IPS DF 4.7 (cell line): ENCODE measurements at regions not wholly inside any gene's neighbourhood (a gene's known extent, or its start where the extent isn't known, plus 50 kb on each side); places are given as distances from the start of the nearest gene placed in this dataset.

Experiments used
- DNase-seq: peaks from one replicate; pipeline ENCODE4 v3.0.0-alpha.2; 2013; ENCODE audit warnings: low spot score; ENCODE audit errors: extremely low read depth

DNA sequence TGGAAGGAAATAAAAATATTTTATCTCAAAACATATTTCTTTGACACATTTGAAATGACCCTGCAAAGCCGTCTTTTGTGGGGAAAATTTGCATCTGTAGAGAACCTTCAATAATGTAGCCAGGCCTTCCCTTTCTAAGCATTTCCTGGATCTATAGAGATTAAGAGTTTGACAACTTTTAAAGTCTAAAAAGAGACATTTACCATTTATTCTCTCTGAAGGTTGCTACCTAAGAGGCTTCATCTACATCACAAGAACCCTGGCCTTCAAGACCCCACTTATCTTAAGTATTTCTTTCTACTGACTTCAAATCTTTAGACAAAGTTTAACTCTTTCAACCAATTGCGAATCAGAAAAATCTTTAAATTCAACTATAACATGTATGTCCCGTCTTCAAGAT lies 1639.8 kb downstream of the RPA4 start:
- DNase-seq: no peak

DNA sequence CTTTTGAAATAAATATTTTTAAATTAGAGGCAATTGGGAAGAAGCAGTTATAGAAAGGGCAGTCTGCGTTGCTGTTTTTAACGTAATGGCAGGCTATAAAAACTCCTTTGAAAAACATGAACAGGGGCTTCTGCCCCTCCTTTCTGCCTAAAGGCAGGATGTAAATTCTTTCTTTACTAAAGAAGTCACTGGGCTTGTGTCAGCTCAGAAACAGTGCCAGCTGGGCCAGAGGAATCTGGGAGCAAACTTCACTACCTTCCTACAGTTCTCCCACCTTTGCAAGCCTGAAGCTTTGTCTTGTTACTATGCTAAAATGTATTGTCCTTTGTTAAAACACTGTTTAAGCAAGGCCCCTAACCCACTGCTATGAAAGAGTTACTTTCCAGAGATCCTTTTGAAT lies 1664.8 kb downstream of the RPA4 start:
- no peak for DNase-seq

DNA sequence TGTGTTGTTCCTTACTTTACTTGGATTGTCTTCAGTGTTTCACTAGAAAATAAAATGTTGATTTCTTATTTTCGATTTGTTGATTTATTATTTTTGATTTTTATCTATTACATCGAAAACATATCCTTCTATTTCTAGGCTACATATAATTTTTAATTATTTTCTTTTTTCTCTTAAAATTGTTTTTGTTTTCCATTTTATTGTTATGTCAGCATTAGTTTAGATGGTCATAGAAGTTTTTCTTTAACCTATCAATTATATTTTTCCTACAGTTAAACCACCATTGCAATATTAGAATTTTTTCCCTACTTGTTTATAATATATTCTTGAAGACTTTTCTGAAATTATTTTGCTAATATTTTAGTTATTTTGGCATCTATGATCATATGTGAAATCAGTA lies 1685.1 kb downstream of the RPA4 start:
- DNase-seq: no peak

DNA sequence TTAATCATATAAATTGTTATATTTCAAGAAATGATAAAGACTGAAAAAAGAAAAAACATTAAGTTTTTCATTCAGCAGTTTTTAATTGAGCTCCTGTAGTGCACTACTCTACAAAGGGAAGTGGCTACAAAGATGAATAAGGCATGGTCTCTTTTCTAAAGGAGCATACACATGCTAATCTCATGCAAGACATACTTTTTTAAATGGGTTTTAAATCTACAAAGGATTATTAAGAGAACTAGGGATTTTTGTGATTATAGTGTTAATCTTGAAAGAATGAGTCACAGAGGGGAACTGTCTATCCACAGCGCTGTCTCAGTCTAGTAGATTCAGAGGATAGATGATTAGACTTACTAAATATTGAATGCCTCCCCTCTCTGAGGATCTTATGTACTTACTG lies 1722.2 kb downstream of the RPA4 start:
- DNase-seq: no peak

DNA sequence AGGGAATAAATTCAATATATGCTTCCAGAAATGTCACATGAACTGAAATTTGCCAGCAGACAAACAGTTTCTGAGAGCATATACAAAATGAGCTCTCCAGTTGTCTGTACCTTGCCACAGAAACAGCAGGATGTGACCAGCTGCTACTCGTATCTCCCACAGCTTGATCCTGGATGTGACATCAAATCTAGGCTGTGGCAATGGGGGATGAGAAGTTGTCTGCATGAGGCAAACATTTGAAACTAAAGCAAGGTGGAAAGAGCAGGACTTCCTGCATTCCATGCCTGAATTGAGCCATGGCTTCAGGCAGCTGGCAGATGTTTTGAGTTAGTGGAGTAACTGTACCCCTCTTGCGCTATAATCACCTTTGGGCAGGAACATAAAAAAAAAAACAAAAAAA lies 1724.0 kb downstream of the RPA4 start:
- DNase-seq: no peak

DNA sequence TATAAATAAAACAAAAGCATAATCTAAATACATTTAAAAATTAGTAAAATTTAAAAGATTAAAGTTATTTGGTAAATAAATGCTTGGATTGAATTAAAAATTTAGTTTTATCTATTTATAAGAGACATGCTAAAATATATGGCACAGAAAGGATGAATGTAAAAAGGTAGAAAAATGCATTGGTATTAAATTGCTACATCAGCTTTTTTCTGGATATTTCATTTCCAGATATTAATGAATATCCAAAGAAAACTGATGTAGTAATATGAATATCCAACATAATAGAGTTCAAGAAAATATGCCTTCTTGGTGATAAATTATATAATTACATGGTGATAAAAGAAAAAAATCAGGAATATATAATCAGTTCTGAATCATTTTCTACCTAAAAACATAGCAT lies 1743.9 kb downstream of the RPA4 start:
- DNase-seq: no peak

DNA sequence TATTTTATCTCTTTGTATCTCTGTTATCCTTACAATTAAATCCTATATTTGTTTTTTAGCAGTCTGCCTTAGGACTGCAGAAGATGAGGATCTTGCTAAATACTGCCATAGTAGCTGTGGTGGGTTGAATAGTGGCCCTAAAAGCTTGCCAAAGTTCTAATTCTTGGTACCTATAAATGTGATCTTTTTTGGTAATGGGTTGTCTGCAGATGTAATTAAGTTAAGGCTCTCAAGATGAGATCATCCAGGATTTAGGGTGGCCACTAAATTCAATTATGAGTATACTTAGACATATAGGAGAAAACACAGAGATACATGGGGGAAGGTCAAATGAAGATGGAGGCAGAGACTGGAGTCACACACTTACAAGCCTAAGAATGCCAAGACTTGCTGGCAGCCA lies 1753.7 kb downstream of the RPA4 start:
- DNase-seq: no peak

DNA sequence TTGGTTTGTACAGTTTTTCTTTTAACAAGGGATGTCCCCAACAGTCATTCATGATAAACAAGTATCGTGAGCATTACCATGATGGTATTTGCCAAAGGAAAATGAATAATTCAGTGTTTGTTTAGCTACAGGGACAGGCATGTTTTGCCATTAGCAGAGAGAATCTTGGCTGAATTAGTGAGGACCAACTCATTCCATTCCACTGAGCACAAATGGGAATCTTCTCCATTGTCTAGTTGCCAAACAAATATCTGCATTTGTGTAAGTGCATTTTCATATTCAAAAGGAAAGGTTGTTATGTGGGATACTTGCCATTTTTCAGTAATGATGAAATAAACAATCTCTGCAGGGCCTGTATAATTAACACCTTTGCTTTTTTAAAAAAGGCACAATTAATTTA lies 1762.6 kb downstream of the RPA4 start:
- DNase-seq: no peak

DNA sequence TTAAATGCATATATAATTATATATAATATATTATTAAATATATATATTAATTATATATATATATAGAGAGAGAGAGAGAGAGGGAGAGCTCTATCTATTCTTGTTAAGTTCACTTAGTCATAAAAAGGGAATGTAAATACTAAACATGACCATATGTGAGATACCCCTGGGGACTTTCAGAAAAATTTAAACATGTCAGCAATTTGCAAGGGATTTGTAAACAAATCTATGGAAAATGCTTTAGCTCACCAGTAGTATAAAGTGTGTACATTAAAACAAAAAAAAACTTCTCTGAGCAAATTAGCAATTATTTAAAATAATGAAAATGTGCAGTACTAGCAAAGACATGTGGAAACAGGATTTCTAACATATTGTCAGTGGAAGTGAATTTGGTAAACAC lies 1755.5 kb downstream of the PCDH19 start:
- DNase-seq: no peak
